GM21367 (cell line): ENCODE measurements at regions not wholly inside any gene's neighbourhood (a gene's known extent, or its start where the extent isn't known, plus 50 kb on each side); places are given as distances from the start of the nearest gene placed in this dataset.
"Not testable (repeated sequence)": the region's sequence is repeated elsewhere in the genome, so short reads cannot be mapped to it uniquely, and the experiment has no call there.

Experiments
- ATAC-seq: cut with Tn5 transposase; IDR thresholded peaks from one replicate; pipeline ENCODE4 v1.9.1; 2021; ENCODE audit not compliant: unreplicated experiment

- no peak for ATAC-seq
Observed at GRCh38 chr12:111274777-111275176, 94.1 kb downstream of the PHETA1 start.

- ATAC-seq, result no peak
Observed at GRCh38 chr12:111271674-111272418, 97.0 kb downstream of the PHETA1 start.

GRCh38 chr12:111270774-111271173 is 98.1 kb downstream of the PHETA1 start:
- no peak for ATAC-seq

- ATAC-seq, result no peak
Observed at GRCh38 chr12:111270239-111270638, 98.7 kb downstream of the PHETA1 start.

DNA sequence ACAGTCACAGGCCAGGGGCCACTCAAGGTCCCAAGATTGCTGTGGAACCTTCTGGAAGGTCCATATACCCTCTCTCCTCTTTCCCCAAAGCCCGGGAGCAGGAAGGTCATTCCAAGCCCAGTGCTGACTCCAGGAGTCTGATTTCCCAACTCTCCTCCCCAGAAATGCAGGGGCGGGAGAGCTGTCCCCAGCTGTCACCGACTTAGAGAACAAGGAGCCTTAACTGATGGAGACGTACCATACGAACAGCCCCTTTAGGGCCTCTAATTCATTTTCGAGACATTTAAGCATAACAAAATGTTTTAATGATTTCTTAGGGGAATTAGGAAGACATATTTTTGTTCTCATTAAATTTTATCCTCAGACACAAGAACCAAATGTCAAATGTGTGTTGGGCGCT is 99.2 kb downstream of the PHETA1 start:
- no peak for ATAC-seq

- ATAC-seq, result no peak
Observed at GRCh38 chr12:111268738-111269572, 99.9 kb downstream of the PHETA1 start.

GRCh38 chr12:111267144-111267543 is 101.8 kb downstream of the PHETA1 start:
- no peak for ATAC-seq

DNA sequence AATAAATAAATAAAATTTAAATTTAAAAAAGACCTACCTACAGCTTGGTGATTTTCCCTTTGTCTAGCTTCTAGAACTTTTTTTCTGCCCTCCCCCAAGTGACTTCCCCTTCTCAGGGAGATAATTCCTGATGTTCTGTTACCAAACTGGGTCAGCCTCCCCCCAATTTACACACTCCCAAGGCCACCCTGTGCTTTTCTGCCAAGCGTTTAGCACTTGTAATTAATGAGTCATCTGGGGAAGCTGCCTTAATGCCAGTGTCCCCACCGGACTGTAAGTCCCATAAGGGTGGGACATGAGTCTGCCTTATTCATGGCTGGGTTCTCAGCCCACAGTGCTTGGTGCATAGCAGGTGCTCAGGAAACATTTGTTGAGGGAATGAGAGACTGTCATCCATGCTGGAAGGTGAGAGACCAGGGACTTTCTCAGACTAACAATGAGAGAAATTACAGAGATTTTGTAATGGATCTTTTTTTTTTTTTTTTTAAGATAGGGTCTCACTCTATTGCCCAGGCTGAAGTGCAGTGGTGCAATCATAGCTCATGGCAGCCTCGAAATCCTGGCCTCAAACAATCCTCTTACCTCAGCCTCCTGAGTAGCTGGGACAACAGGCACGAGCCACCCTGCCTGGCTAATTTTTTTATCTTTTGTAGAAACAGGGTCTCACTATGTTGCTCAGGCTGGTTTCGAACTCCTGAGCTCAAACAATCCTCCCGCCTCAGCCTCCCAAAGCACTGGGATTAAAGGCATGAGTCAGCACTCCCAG is 106.8 kb downstream of the PHETA1 start:
- ATAC-seq, result no peak

GRCh38 chr12:111260732-111261131 is 108.2 kb downstream of the PHETA1 start:
- ATAC-seq, result no peak

GRCh38 chr12:111259231-111259630 is 109.7 kb downstream of the PHETA1 start:
- no peak for ATAC-seq

- ATAC-seq, result not testable (repeated sequence)
Observed at GRCh38 chr12:111258081-111258480, 110.8 kb downstream of the PHETA1 start.

GRCh38 chr12:111257435-111257902 is 111.4 kb downstream of the PHETA1 start:
- no peak for ATAC-seq

GRCh38 chr12:111256629-111257434 is 112.1 kb downstream of the PHETA1 start:
- no peak for ATAC-seq

- ATAC-seq, result no peak
Observed at GRCh38 chr12:111255261-111255660, 113.6 kb downstream of the PHETA1 start.

DNA sequence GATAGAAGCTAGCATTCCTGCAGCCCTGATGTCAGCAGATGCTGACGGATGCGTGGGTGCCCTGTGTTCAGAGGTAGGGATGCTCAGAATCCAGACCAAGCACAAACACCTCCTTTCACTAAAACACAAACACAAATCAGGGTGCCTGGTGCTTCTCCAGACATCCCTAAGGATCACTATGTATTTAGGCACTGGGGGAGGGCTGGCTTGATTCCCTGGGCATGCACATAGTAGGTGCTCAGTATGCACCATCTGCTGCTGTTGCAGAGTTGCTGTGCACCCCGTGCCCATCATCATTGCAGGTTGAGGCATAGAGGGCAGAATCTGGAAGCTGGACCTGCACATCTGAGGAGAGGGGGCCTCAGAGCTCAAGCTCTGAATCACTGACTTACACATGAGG is 114.8 kb downstream of the PHETA1 start:
- no peak for ATAC-seq

DNA sequence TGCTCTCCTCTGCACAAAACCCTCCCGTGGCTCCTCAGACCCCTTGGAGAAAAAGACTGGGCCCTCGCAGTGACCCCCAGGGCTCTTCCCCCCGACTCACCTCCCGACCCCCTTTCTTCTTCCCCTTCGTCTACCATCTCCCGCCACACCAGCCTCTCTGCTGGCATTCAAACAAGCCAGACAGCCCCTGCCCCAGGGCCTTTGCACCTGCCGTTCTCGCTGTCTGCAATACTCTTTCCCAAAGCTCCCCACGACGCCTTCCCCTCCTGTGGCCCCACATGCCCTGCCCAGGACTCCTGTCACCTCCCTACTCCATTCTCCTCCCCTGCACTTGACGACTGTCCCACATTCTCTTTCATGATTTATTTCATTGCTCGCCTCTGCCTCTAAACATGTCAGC is 115.7 kb downstream of the PHETA1 start:
- ATAC-seq, result no peak

DNA sequence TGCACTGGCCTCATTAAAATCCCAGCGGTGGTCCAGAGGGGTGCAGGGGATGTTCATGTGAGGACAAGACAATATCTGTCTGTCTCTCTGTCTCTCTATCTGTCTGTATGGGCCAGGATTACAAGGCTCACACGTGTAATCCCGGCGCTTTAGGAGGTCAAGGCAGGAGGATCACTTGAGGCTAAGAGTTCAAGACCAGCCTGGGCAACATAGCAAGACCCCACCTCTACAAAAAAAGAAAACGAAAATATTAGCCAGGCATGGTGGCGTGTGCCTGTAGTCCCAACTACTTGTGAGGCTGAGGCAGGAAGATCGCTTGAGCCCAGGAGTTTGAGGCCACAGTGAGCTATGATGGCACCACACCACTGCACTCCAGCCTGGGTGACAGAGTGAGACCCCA is 117.1 kb downstream of the PHETA1 start:
- no peak for ATAC-seq

DNA sequence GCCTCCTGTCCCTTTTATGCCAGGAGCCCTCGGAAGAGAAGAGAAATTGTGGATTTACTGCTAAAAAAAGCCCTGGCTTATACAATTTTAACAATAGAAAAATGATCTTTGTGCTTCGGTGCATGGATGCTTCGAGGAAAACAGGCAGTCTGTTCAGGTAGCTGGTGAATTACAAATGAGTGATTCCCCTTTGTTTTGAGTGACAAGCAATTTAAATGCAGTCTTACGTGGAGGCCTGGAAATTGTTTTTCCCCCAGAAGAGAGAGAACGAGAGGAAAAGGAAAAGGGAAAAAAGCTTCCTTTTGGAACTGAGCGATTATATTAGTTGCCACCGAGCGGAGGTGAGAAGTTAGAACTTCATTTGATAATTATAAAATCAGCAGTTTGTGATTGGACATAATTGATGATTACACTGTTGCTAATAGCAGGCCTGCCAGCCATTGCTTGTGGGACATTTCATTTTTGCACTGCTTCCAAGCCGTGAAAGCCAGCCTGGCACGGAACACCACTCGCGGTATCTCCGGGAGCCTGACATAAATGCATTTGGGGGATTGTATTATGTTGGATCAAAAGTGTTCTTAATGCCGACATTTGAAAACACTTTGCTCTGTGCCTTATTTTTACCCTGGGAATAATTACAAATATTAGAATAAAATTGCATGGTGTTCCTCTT is 117.7 kb downstream of the PHETA1 start:
- no peak for ATAC-seq

- no peak for ATAC-seq
Observed at GRCh38 chr12:111250251-111250881, 118.5 kb downstream of the PHETA1 start.

- ATAC-seq, result no peak
Observed at GRCh38 chr12:111249757-111250156, 119.1 kb downstream of the PHETA1 start.
